ENCODE measurements at regions not wholly inside any gene's neighbourhood (a gene's known extent, or its start where the extent isn't known, plus 50 kb on each side); places are given as distances from the start of the nearest gene placed in this dataset.
A peak's percentile ranks its signal among the peaks of the same experiment; 100 is the strongest.

DNA sequence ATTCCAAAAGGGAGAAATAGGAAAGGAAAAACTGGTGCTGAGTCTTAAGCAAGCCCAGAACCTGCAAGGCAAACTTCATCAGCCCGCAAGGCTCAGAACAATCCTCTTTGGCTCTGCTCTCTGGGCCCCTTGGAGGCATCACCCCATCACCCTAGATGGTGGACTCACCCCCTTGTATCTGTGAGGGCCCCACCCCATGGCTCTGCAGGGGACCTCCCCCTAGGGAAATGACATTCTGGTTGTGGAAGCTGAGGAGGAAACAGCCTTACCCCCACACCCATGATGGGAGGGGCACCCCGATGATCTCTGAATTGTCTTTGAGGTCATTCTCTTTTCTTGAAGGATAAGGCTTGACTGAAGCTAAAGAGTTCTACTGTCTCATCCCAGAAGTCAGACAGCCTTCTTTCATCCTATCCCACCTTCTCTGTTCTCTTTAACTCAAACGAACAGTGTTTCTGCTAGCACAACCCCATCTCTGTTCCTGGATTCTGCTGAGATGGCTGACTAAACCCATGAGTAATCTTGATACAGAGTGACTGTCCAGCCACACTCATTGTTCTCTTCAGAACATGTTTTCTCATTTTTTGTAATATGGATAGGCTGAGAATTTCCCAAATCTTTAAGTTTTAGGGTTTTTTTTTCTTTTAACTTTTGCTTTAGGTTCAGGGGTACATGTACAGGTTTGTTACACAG, 492.1 kb upstream of the MYT1L start:
- no peak for DNase-seq

DNA sequence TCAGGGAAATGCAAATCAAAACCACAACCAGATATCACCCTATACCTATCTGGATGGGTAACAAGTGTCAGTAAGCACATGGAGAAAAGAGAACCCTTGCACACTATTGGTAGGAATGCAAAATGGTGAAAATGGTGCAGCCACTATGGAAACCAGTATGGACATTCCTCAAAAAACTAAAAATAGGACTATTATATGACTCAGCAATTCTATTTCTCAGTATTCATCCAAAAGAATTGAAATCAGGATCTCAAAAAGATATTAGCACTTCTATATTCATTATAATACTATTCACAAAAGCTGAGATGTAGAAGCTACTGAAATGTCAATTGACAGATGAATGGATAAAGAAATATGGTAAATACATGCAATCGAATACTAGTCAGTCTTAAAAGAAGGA, 491.1 kb upstream of the MYT1L start:
- DNase-seq: no peak

DNA sequence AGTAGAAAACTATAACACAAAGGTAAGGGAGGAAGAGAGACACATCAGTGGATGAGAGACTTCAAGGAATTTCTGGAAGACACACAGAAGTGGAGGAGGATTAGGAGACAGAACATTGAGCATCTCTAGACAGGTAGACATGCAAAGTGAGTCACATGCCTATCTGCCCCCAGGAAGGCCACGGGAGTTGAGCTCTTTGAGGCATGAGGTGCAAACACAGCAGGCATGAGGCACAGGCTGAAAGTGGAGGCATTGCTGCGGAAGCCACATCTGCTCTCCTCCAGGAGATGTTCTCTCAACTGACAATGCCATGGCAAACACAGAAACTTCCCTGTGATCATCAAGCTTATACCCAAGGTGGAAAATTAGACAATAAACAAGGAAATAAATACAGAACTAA, 481.6 kb upstream of the MYT1L start:
- DNase-seq: no peak

DNA sequence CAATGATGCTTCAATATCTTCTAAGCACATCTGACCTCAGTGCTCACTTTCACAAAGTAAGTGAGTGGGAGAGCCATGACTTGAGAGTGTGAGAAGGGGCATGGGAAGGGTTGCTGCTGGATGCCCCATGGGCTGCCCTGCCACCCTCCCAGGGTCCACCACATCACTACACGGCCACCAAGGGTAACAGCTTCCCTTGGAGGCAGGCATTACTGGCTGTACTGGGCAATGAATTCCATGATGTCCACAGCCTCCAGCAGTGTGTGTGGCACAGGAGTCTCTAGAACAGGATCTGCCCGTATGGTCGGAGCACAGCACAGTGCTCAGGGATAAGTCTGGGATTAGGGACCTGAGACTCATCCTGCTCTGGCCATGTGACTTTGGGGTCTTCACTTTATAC, 481.0 kb upstream of the MYT1L start:
- no peak for DNase-seq

DNA sequence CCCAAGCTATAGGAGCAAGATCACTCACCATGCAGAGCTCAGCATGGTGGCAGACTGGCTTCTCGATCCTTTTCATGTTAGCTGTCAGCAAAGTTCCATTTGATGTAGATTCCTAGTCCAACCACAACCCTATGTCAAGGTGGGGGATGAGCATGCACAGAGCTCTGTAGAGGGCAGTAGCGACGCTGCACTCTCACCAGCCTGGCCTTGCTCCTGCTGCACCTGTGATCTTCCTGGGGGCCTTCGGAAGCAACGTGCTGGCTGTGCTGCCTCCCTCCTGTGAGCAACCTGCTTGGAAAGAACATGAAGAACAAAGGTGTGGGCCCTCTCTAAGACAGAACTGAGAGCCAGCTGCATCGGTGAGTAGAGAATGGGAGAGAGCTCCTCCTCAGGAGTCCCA, 479.4 kb upstream of the MYT1L start:
- DNase-seq: no peak

DNA sequence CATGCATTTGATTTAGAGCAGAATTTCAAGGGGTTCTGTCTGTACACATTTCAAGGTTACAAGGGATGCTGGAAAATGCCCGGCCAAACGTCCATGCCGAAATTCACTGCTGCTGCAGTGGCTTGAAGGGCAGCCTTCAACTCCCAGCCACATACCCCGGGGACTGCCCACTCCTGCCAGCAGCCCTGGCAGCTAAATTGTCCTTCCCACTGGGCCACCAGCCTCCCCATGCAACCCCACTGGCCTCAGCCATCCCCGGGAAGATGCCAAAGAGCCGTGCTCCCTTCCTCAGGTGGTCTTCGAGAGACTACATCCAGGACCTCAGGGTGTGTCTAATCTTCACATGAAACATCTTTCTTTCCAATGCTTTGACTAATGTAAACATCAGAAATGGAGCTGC, 478.7 kb upstream of the MYT1L start:
- no peak for DNase-seq

DNA sequence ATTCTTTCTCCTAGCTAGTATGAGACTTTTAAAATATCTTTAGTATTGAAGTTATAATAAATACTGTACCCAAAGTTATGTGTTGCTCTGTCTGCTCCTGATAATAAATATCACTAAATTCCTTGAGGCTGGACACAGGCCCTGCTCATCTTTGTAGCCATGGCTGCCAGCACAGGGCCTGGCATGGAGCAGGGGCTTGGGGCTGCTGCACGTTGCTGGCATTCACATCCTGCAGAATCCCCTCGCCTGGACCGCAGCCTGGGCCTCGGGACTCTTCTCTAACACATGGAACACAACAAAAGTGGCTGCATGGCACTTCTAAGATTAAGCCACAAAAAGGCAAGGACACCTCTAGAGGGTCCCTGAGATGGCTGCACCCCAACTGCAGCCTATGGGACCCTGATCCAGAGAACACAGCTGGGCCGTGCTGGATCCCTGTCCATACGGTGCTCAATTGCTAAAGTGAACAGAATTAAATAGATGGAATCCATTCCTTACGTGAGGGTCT, 477.5 kb upstream of the MYT1L start:
- no peak for DNase-seq

DNA sequence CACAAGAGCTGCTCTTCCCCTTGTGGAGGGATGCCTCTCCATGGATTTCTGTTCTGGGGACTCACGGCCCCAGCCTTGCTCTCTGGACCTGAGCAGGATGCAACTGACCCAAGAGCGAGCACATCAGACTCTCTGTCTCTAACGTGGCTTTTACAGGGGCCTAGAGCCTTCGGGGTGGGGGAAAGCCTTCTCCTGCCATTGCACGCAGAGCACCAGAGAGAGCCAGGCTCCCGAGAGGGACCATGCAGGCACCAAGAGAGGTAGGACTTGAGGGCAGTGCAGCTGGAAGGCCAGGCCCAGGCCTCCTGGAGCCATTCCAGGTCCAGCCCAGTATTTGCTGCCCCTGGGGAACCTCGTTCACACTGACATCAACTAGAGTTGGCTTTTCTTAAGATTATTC, 475.6 kb upstream of the MYT1L start:
- DNase-seq: no peak

DNA sequence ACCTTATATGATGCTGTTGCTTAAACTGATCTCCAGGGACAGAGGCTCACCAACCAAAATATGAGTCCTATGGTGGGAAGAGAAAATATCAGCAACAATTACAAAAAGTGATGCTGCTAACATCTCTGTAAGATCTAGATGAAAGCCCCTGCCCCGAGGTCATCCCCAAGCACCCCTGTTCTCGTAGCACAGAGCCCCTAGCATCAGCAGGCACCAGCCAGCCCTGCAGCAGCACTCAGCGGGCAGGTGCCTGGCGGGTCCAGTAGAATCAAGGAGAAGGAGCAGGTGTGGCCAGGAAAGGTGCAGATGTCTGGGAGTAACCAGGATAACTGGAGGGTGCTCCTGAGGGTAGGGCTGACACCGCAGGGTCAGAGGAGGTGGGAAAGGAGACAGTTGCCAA, 474.2 kb upstream of the MYT1L start:
- no peak for DNase-seq

DNA sequence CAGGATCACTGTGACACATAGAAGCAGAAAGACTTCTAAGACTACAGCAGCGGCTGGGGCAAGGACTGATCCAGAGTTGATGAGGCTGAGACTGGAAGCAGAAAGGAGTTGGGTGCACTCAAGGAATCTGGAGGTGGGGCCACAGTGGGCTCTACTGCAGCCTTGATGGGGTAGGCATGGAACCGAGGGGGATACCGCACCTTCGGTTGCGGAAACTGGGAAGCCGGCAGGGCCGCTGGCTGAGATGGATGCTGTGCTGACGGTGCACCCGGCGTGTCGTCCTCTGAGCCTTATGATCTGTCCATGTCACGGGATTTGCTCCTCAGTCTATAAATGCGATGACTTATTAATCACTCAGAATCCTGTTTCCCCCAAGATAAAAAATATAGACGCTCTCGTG, 473.5 kb upstream of the MYT1L start:
- DNase-seq: no peak

DNA sequence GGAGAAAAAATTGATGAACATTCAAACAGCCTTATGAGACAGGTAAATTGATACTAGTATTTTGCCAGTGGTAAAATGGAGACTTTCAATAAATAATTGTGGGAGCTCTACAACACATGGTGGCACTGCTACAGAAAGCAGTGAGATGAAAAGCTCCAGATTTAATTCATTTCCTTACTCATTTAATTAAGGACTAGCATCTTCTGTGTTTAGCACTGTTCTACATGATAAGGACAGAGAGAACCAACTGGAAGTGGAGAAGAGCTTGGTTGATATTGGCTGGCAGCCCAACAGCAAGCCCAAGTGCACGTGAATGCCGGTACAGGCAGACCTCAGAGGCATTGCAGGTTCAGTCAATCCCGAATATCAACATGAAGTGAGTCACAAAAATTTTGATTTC, 470.4 kb upstream of the MYT1L start:
- DNase-seq: no peak

DNA sequence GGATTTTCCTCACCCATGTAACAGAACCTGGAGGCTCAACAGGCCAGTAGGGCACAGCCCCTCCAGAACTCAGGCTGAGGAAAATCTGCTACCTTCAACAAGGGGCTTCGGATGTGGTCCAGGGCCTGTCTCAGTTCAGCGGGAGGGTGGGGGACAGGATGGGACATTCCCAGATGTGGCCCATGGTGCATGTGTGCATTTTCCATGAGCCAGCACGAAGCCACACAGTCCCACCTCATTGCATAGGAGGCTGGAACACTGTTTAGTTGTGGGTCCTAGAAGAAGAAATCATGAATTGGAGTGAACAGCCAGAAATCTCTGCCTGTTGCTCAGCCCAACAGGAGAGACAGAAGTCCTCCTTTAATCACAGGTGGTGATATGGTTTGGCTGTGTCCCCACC, 469.6 kb upstream of the MYT1L start:
- no peak for DNase-seq

DNA sequence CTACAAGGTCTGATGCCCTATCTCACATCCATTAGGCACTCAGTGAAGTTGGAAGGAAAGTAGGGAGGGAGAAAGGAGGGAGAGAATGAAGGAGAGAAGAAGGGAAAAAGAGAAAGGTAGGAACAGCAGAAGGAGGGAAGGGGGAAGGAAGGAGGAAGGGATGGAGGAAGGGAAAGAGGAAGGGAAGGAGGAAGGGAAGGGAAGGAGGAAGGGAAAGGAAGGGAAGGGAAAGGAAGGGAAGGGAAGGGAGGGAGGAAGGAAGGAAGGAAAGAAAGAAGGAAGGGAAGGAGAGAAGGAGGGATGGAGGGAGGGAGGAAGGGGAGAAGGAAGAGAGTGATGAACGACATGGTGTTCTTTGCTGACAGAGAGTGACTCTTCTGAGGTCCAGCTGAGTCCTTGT, 468.9 kb upstream of the MYT1L start:
- no peak for DNase-seq

DNA sequence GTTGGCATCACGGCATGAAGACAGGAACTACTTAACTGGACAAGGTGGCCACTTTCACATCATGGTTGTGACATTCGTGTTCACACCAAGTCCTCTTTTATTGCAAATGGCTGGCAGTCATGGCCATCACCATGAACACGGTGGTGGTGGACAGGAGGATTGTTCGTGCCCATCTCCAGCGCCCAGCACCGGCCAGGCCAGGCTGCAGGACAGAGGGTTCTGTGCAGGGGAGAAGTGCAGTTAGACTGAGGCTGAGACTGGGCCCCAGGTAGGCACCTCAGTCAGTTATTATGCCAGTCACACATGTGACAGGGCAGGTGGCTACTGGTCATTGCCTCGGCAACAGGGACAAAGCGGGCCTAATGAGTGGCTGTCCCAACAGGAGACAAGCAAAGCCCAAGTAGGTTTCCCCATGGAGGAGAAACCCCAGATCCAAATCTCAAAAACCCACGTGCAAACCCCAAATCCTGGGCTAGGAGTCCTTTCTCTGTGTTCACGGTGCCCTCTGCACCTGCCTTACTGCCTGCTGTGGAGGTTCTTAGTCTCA, 468.1 kb upstream of the MYT1L start:
- DNase-seq: no peak

DNA sequence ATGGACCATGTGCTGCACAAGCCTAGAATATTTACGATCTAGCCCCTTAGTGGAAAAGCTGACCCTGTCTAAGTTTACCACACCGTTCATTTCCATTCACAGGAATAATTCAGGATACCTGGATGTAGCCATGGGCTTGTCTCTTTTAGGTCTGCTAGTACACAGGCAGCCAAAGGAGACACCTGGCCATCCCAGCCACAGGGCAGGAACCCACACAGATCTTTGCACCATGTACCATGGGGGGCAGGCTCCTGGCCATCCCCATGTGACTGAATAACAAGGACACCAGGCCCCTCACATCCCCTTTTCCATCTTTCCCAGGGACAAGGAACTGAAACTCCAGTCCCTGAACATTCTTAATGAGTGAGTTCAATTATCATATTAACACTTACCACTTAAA, 467.3 kb upstream of the MYT1L start:
- DNase-seq: no peak

DNA sequence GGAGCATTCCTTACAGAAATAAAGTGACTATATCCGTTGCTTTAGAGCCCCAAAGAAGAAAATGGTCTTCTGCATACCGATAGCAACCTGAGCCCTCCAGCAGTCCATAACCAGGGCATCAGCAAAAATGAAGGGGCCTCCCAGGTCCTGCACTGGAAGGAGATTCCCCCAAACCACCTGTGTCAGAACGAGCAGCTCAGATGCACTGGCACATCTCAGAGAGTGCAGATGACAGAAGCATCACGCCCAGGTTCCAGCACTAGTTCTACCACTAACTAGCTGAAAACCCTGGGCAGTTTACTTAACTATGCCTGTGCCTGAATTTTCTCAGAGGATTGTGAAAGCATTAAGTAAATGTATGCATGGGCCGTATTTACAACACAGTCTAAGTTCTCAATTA, 466.7 kb upstream of the MYT1L start:
- no peak for DNase-seq

DNA sequence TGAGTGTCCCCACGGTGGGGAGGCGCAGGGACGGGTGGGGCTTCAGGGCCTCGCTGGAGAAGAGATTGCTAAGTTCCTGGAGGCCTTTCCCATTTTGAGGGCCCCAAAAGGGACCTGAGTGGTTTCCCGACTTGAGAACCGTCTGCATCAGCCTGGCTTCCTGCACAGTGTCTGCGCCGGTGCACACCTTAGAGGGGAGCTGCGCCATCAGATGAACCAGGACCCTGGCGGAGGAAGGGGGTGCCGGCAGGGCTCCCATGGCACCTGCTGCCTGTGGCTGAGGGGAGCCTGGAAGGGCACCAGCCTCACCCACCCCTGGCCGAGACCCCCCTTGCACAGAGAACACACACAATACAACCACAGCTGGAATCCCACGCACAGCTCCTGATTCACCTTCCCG, 465.1 kb upstream of the MYT1L start:
- DNase-seq: no peak

DNA sequence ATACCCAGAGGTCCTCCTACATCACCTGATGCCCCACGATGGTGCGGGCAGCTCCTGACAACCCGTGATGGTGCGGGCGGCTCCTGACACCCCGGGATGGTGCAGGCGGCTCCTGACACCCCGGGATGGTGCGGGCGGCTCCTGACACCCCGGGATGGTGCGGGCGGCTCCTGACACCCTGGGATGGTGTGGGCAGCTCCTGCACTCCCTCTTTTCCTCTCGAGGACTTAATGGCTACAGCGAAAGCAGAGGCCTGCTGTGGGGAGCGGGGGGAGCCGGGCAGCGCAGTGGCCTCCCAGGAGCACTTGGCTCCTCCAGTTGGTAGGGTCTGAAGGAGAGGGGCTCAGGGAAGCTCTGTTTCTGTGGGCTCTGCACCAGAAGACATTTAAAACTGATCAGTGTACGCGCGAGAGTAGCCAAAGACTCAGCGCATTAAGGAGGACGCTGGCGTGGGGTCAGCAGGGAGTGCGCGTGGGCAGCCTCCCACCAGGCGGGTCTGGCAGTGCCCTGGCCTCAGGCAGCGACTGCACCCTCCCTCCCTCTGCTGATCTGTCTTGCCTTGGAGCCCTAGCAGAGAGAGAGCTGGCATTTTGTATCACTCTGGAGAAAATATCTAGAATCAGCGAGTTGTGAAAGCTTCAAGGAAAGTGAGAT, 464.5 kb upstream of the MYT1L start:
- DNase-seq: no peak

DNA sequence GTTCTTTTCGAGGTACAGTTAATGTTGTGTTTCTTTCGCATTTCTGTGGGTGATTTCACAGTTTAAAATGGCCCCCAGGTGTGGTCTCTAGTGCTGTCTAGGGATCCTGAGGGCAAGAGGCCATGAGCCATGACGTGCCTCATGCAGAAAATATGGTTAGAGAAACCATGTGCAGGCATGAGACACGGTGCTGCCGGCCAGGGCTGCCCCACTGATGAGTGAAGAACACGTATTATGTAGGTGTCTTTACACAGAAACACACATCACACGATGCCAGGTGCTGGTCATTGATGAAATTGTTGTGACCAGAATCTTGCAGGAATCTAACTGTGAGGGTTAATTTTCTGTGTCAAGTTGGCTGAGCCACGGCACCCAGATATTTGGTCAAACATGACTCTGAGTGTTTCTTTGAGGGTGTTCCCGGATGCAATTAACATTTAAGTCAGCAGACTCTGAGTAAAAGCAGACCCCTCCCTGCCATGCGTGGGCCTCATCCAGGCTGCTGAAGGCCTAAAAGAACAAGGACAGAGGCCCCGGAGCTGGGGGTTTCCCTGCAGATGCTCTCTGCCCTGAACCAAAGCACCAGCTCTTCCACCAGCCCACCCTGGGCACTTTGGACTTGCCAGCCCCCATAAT, 463.0 kb upstream of the MYT1L start:
- DNase-seq: no peak

DNA sequence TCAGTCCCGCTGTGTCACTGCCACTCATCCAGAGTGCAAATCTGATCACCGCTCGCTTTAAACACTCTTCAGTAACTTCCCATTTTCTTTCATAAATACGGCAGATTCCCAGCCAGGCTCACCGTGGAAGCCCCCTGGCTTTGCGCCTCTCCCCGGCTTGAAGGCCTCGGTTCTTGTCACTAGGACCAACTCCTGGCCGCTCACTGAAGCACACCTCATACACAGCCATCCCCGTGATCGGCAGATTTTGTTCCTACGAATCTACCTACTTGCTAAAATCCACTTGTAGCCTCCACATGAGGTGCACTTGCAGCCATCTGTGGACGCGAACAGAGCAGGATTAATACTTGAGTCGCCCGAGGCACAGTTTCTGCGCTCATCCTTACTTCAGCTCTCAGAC, 462.4 kb upstream of the MYT1L start:
- DNase-seq: no peak

DNA sequence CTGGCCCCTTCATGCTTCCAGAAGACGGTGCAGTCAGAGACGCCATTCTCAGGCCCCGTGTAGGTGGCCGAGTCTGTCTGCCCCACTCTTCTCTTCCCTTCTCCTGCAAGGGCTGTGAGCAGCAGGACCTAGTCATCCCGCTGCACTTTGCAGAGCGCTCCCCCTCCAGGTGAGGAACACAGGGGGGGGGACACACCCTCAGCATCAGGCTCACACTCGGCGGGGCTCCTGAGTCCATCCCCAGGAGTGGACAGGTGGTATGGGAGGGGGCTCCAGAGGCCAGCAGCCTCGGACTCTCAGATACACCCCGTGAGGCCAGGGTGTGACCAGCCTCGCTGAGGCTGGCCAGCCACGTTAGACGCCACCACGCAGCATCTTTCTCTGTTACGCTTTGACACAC, 460.5 kb upstream of the MYT1L start:
- no peak for DNase-seq

DNA sequence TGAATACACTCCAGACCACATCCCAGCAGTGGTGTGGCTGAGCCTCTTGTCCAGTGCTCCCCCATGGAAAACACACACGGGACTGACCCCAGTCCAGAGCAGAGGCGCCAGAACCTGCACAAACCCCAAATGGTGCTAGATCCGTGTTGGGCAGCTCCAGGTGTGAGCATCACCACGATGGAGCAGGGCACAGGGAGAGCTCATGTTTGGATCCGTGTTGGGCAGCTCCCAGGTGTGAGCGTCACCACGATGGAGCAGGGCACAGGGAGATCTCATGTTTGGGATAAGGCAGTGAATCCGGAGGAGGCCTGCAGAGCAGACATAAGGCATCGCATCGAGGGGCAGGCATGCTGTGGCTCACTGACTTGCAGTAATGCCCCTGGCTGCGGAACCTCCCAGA, 460.0 kb upstream of the MYT1L start:
- no peak for DNase-seq

DNA sequence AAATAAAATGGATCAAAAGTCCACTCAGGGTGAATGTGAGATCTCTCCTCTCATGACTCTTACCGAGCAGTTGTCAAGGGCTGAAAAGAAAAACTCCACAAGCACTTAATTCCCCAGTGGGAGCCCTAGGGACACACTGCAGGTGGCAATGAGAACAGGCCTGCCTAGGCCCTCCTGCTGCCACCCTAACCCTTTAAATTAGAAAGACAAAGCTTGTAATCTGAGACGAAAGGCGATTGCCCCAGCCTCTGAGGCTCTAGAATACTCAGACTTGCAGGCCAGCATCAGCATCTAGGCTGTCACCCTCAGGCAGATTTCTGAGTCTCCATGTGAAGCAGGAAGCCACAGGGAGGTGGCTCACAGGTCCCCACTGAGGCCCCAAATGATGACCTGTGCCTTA, 457.0 kb upstream of the MYT1L start:
- peak; percentile 18 for DNase-seq

DNA sequence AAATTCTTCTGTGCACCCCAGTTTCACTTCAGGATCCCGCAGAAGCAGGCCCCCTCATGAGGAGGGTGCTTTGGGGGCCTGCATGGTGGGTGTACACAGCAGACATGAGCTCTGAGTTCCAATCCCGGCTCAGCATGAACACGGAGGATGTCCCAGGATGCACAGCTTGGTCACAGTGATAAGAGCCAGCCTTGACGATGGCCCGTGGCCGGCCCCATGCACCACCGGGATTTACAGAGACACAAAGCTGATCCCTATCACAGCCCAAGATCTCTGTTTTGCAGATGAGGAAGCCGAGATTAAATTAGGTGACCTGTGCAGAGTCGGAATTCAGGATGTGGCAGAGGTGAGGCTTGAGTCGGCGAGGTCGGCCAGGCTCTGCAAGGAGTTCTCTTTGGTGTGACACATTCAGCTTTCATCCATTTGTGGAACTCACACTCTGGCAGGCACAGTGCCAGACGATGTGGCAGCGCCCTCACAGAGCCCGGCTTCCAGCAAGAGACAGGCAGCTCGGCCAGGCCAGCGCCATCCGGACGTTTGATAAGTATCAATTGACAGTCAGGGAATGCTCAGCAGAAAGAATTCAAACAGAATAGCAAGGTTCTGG, 456.3 kb upstream of the MYT1L start:
- DNase-seq: no peak
